Stimulated activated naive CD8-positive, alpha-beta T cell treated with anti-CD3 and anti-CD28 coated beads, Interleukin-15, Interleukin-2, amounts not matched to agents 100 U/mL and 50 U/mL, for 24 hours (primary cell): ENCODE measurements at regions not wholly inside any gene's neighbourhood (a gene's known extent, or its start where the extent isn't known, plus 50 kb on each side); places are given as distances from the start of the nearest gene placed in this dataset.

Experiments
- ATAC-seq: fragments of 150-1000 bp; cut with Tn5 transposase; one replicate; pipeline ENCODE4 v1.10.0; 2021
- DNase-seq: peaks from one replicate; pipeline ENCODE4 v3.0.0; 2021

- no peak for ATAC-seq
These were observed 100.8 kb downstream of the PPM1A start for GRCh38 chr14:60349663-60350365.

DNA sequence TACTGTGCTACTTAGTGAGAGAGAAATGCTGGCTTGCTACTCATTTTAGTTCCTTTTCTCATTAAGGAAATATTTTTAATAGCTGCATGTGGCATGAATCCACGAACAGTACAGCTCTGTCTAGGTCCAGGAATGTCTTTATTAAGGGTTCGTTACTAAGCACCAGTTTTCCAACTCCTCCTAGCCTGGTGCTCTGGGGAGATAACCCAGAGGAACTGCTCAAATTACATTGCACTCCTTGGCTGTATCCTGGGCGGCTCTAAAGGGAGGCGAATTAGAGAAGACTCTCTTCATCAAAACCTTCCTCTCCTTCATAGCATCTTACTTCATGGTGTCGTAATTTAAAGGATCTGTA, 101.3 kb downstream of the PPM1A start:
- DNase-seq (no peak), ATAC-seq (no peak)

More at GRCh38 chr14:60349663-60350365, 100.8 kb downstream of the PPM1A start:
- peak; percentile 14 for DNase-seq

- DNase-seq: no peak
These were observed 104.4 kb downstream of the PPM1A start for GRCh38 chr14:60353420-60353819.

GRCh38 chr14:60355768-60356167, 106.7 kb downstream of the PPM1A start:
- DNase-seq: no peak
- ATAC-seq: no peak

More at GRCh38 chr14:60353420-60353819, 104.4 kb downstream of the PPM1A start:
- no peak for ATAC-seq

- ATAC-seq (no peak), DNase-seq (no peak)
These were observed 107.4 kb downstream of the PPM1A start for GRCh38 chr14:60356386-60356785.

DNA sequence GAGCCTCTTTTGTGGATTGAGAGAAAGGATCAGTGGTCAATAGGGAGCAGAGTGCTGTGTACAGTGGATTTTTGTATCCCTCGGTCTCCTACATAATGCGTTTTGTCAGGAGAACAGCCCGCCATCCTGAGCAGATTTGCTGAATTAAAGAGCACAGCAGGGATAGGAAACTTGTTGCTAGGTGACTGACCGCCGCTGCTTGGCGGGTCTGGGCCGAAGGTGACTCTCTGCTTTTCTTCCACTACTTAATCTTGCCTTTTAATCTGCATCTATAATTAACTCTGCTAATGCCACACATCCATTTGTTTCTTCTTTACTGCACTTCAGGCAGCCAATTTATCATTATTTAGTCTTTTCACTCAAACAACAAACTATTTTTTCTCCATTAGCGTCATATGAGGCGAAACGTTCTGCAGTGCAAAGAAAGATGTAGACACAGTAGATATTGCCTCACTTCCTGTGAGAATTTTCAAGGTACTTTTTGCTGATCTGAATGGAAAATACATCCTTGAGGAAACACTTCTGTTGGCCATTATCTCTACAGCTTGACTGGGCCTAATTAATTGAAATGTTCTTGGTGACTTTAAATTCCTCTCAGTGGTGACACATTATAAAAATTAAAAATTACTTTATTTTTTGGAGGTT, 108.0 kb downstream of the PPM1A start:
- ATAC-seq: no peak

GRCh38 chr14:60357551-60358149, 108.6 kb downstream of the PPM1A start:
- ATAC-seq: no peak
- no peak for DNase-seq

More for the DNA sequence above, 108.0 kb downstream of the PPM1A start:
- no peak for DNase-seq

DNA sequence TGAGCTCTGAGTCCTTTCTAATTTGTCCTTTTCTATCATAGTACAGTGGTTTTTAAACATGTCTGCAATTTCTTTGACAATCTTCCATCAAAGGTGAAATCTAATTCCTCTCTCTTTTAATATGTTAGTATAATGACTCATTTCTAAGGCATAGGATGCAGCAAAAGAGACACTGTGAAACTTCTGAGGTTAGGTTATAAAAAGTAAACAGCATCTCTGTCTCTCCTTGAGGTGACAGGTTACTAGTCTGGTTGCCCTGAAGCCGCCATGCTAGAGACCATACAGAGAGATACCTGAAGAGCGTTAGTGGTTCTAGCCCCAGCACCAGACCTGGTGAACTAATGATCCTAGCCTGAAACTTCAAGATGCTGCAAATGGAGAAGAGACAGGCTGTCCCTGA, 114.3 kb downstream of the PPM1A start:
- no peak for ATAC-seq
- no peak for DNase-seq

- ATAC-seq: no peak
- DNase-seq: no peak
These were observed 114.7 kb downstream of the PPM1A start for GRCh38 chr14:60363687-60364086.

- ATAC-seq (no peak), DNase-seq (no peak)
These were observed 104.0 kb downstream of the C14orf39 start for GRCh38 chr14:60381909-60382308.
